GM23338 (cell line): ENCODE measurements at regions not wholly inside any gene's neighbourhood (a gene's known extent, or its start where the extent isn't known, plus 50 kb on each side); places are given as distances from the start of the nearest gene placed in this dataset.
"Not testable (repeated sequence)": the region's sequence is repeated elsewhere in the genome, so short reads cannot be mapped to it uniquely, and the experiment has no call there.

Experiments used
- ATAC-seq: fragments of 200-7000 bp; cut with Tn5 transposase; 3 replicates; pipeline ENCODE4 v1.9.1; 2020
- DNase-seq: peaks from one replicate; pipeline ENCODE4 v3.0.0-alpha.2; 2015; ENCODE audit warnings: low spot score
- H2AFZ ChIP-seq: fragments of 200-600 bp; sonication (generic); 2 replicates; pipeline ENCODE4 v1.8.0; 2016; ENCODE audit warnings: antibody characterized with exemption, mild to moderate bottlenecking, moderate library complexity
- H3F3A ChIP-seq: fragments of 200-600 bp; sonication (generic); replicated peaks from 2 replicates; pipeline ENCODE4 v1.8.0; 2017; ENCODE audit warnings: antibody characterized with exemption, mixed run types, low read depth
- H3K27ac ChIP-seq: fragments of 200-600 bp; sonication (generic); 2 replicates; pipeline ENCODE4 v1.6.1; 2016; ENCODE audit warnings: low read depth
- H3K27me3 ChIP-seq: fragments of 200-600 bp; sonication (generic); 2 replicates; pipeline ENCODE4 v1.8.0; 2016; ENCODE audit warnings: mild to moderate bottlenecking, mixed run types, moderate library complexity; ENCODE audit not compliant: insufficient read depth
- H3K36me3 ChIP-seq: fragments of 200-600 bp; sonication (generic); 2 replicates; pipeline ENCODE4 v1.8.0; 2016; ENCODE audit warnings: mild to moderate bottlenecking; ENCODE audit not compliant: insufficient read depth
- H3K4me1 ChIP-seq: fragments of 200-600 bp; sonication (generic); 2 replicates; pipeline ENCODE4 v1.8.0; 2016; ENCODE audit warnings: mild to moderate bottlenecking, moderate library complexity; ENCODE audit not compliant: insufficient read depth
- H3K4me2 ChIP-seq: fragments of 200-600 bp; sonication (generic); 2 replicates; pipeline ENCODE4 v1.7.1; 2017; ENCODE audit warnings: mixed run types
- H3K4me3 ChIP-seq: fragments of 200-600 bp; sonication (generic); 2 replicates; pipeline ENCODE4 v1.6.1; 2016; ENCODE audit warnings: mixed run types
- H3K79me2 ChIP-seq: fragments of 200-600 bp; sonication (generic); replicated peaks from 2 replicates; pipeline ENCODE4 v1.8.0; 2017; ENCODE audit warnings: mild to moderate bottlenecking; ENCODE audit not compliant: insufficient read depth
- H3K9me2 ChIP-seq: fragments of 200-600 bp; sonication (generic); 2 replicates; pipeline ENCODE4 v1.8.0; 2017; ENCODE audit not compliant: insufficient read depth
- H4K20me1 ChIP-seq: fragments of 200-600 bp; sonication (generic); replicated peaks from 2 replicates; pipeline ENCODE4 v1.8.0; 2017; ENCODE audit warnings: mild to moderate bottlenecking; ENCODE audit not compliant: insufficient read depth
- H3K27ac Mint-ChIP-seq: 2 replicates; pipeline ENCODE4 v1.8.0; 2020; ENCODE audit warnings: inconsistent platforms, mild to moderate bottlenecking, moderate library complexity, mixed read lengths
- H3K27me3 Mint-ChIP-seq: 3 replicates; pipeline ENCODE4 v1.8.0; 2022; ENCODE audit warnings: low read depth, mild to moderate bottlenecking, moderate library complexity, mixed read lengths, inconsistent platforms; ENCODE audit not compliant: insufficient read depth, poor library complexity
- H3K36me3 Mint-ChIP-seq: 3 replicates; pipeline ENCODE4 v1.8.0; 2021; ENCODE audit warnings: low read depth, mild to moderate bottlenecking, inconsistent platforms, moderate library complexity, mixed read lengths
- H3K4me1 Mint-ChIP-seq: 3 replicates; pipeline ENCODE4 v1.8.0; 2020; ENCODE audit warnings: mild to moderate bottlenecking, inconsistent platforms, mixed read lengths
- H3K4me3 Mint-ChIP-seq: 3 replicates; pipeline ENCODE4 v1.8.0; 2021; ENCODE audit warnings: moderate library complexity, mild to moderate bottlenecking, inconsistent platforms, mixed read lengths
- H3K9me3 Mint-ChIP-seq: 3 replicates; pipeline ENCODE4 v1.8.0; 2020; ENCODE audit warnings: moderate library complexity, mild to moderate bottlenecking, inconsistent platforms, mixed read lengths
- CREB1 ChIP-seq: fragments of 250-450 bp; sonication (Bioruptor Pico); IDR thresholded peaks from 2 replicates; pipeline ENCODE4 v1.5.0; 2020; ENCODE audit warnings: low read depth, mild to moderate bottlenecking, moderate library complexity
- CTCF ChIP-seq, 2 experiments: fragments of 200-600 bp in 1 of 2; sonication (generic) in 1 of 2; conservative IDR thresholded peaks; 2 replicates each; pipeline versions ENCODE4 v1.5.1 to v1.6.1; 2016 to 2017; ENCODE audit warnings: antibody characterized with exemption in 2 of 2, low read depth in 2 of 2, mild to moderate bottlenecking in 2 of 2, moderate library complexity in 1 of 2
- EZH2 ChIP-seq: fragments of 200-600 bp; sonication (generic); IDR thresholded peaks from one replicate; pipeline ENCODE4 v1.8.0; 2017; ENCODE audit warnings: antibody characterized with exemption, mild to moderate bottlenecking, low read depth; ENCODE audit not compliant: unreplicated experiment
- EZH2phosphoT487 ChIP-seq: fragments of 200-600 bp; sonication (generic); IDR thresholded peaks from one replicate; pipeline ENCODE4 v1.8.1; 2018; ENCODE audit warnings: antibody characterized with exemption; ENCODE audit not compliant: unreplicated experiment
- REST ChIP-seq: IDR thresholded peaks from one replicate; pipeline ENCODE4 v1.6.1; 2018; ENCODE audit warnings: antibody characterized with exemption; ENCODE audit not compliant: unreplicated experiment
- ZNF114 ChIP-seq: fragments of 250-450 bp; sonication (Bioruptor Pico); IDR thresholded peaks from 2 replicates; pipeline ENCODE4 v1.5.0; 2020; ENCODE audit warnings: mild to moderate bottlenecking, moderate library complexity

GRCh38 chr5:174476001-174476400 is 248.4 kb upstream of the MSX2 start:
- H3K4me2 ChIP-seq, H3K4me1 Mint-ChIP-seq, H3K4me1 ChIP-seq, H3K4me3 ChIP-seq, H4K20me1 ChIP-seq, H3K36me3 Mint-ChIP-seq, H3K27ac ChIP-seq, H3K27me3 ChIP-seq, H3K27me3 Mint-ChIP-seq, H3K36me3 ChIP-seq, H3K27ac Mint-ChIP-seq, H2AFZ ChIP-seq, H3K79me2 ChIP-seq, DNase-seq, ATAC-seq, H3K4me3 Mint-ChIP-seq, H3F3A ChIP-seq, H3K9me2 ChIP-seq: not testable (repeated sequence)
- H3K9me3 Mint-ChIP-seq, result peaks cover 36% of the 10 kb centered on the region; the same call in 2 of the 3 replicates

GRCh38 chr5:174479325-174479724 is 245.1 kb upstream of the MSX2 start:
- no peaks in the 10 kb centered on the region for H4K20me1 ChIP-seq
- Mint-ChIP-seq H3K27ac (no peak overlapping the region), H3K36me3 (peaks cover 4% of the 10 kb centered on the region; the same call in 2 of the 3 replicates), H3K27me3 (peaks cover 2% of the 10 kb centered on the region), H3K4me3 (no peak overlapping the region), H3K9me3 (peaks cover 25% of the 10 kb centered on the region), H3K4me1 (no peaks in the 10 kb centered on the region)
- no peak overlapping the region for H3K27ac ChIP-seq
- DNase-seq, result no peak
- no peaks in the 10 kb centered on the region for H3F3A ChIP-seq
- H2AFZ ChIP-seq, result no peak overlapping the region
- no peaks in the 10 kb centered on the region for H3K4me1 ChIP-seq
- TF ChIP-seq EZH2phosphoT487, result no peak
- no peak for TF ChIP-seq REST
- no peak for TF ChIP-seq ZNF114 (CRISPR knock-in tag)
- TF ChIP-seq CTCF (conservative IDR thresholded peaks at IDR 0.05; ENCODE audit: low read depth in 2 of 2), result no peak
- no peak for TF ChIP-seq EZH2
- no peak for TF ChIP-seq CREB1 (CRISPR knock-in tag)
- no peaks in the 10 kb centered on the region for H3K36me3 ChIP-seq
- peaks cover 5% of the 10 kb centered on the region; the same call in 1 of the 2 replicates for H3K9me2 ChIP-seq
- no peak overlapping the region for H3K4me2 ChIP-seq
- no peaks in the 10 kb centered on the region for H3K27me3 ChIP-seq
- no peak overlapping the region for H3K4me3 ChIP-seq
- ATAC-seq, result no peak
- no peaks in the 10 kb centered on the region for H3K79me2 ChIP-seq
